ENCODE measurements at regions not wholly inside any gene's neighbourhood (a gene's known extent, or its start where the extent isn't known, plus 50 kb on each side); places are given as distances from the start of the nearest gene placed in this dataset.
"Not testable (repeated sequence)": the region's sequence is repeated elsewhere in the genome, so short reads cannot be mapped to it uniquely, and the experiment has no call there.

GRCh38 chr21:13986996-13987958 lies 223.5 kb downstream of the LIPI start:
- POLR2A ChIA-PET; DNase-seq; H3K4me1 Mint-ChIP-seq (ENCODE audit: low read depth); H3K36me3 Mint-ChIP-seq (ENCODE audit: low read depth); H3K27ac Mint-ChIP-seq; H3K4me3 Mint-ChIP-seq; H3K27me3 Mint-ChIP-seq (ENCODE audit: low read depth); H3K9me3 Mint-ChIP-seq (ENCODE audit: insufficient read depth); CTCF ChIA-PET: not testable (repeated sequence)
- ATAC-seq = peak; percentile 27

GRCh38 chr21:13985865-13986863 lies 224.6 kb downstream of the LIPI start:
- DNase-seq; POLR2A ChIA-PET; H3K4me1 Mint-ChIP-seq (ENCODE audit: low read depth); H3K4me3 Mint-ChIP-seq; H3K27me3 Mint-ChIP-seq (ENCODE audit: low read depth); H3K9me3 Mint-ChIP-seq (ENCODE audit: insufficient read depth); CTCF ChIA-PET; H3K27ac Mint-ChIP-seq; H3K36me3 Mint-ChIP-seq (ENCODE audit: low read depth): not testable (repeated sequence)
- ATAC-seq = peak; percentile 19

GRCh38 chr21:13985137-13985864 lies 225.5 kb downstream of the LIPI start:
- H3K4me1 Mint-ChIP-seq (ENCODE audit: low read depth); H3K36me3 Mint-ChIP-seq (ENCODE audit: low read depth); DNase-seq; H3K4me3 Mint-ChIP-seq; ATAC-seq; CTCF ChIA-PET; POLR2A ChIA-PET; H3K27ac Mint-ChIP-seq; H3K27me3 Mint-ChIP-seq (ENCODE audit: low read depth); H3K9me3 Mint-ChIP-seq (ENCODE audit: insufficient read depth): not testable (repeated sequence)

- ATAC-seq; H3K36me3 Mint-ChIP-seq (ENCODE audit: low read depth); H3K4me3 Mint-ChIP-seq; DNase-seq; H3K9me3 Mint-ChIP-seq (ENCODE audit: insufficient read depth); CTCF ChIA-PET; H3K27ac Mint-ChIP-seq; POLR2A ChIA-PET; H3K4me1 Mint-ChIP-seq (ENCODE audit: low read depth); H3K27me3 Mint-ChIP-seq (ENCODE audit: low read depth): not testable (repeated sequence)
Measured at GRCh38 chr21:13984728-13985127, 226.0 kb downstream of the LIPI start.

GRCh38 chr21:13981176-13982087 lies 229.3 kb downstream of the LIPI start:
- H3K27me3 Mint-ChIP-seq (ENCODE audit: low read depth); H3K36me3 Mint-ChIP-seq (ENCODE audit: low read depth); H3K4me1 Mint-ChIP-seq (ENCODE audit: low read depth); DNase-seq; CTCF ChIA-PET; H3K27ac Mint-ChIP-seq; H3K9me3 Mint-ChIP-seq (ENCODE audit: insufficient read depth); H3K4me3 Mint-ChIP-seq; POLR2A ChIA-PET; ATAC-seq: not testable (repeated sequence)

- ATAC-seq (peak; percentile 91), DNase-seq (peak; percentile 62)
- H3K27ac Mint-ChIP-seq; H3K9me3 Mint-ChIP-seq (ENCODE audit: insufficient read depth); H3K4me1 Mint-ChIP-seq (ENCODE audit: low read depth); POLR2A ChIA-PET; CTCF ChIA-PET; H3K27me3 Mint-ChIP-seq (ENCODE audit: low read depth); H3K36me3 Mint-ChIP-seq (ENCODE audit: low read depth): not testable (repeated sequence)
- peak overlapping the region; percentile 63 for H3K4me3 Mint-ChIP-seq
Measured at GRCh38 chr21:13980115-13980662, 230.6 kb downstream of the LIPI start.

GRCh38 chr21:13979608-13980007 lies 231.1 kb downstream of the LIPI start:
- H3K27me3 Mint-ChIP-seq (ENCODE audit: low read depth); H3K27ac Mint-ChIP-seq: not testable (repeated sequence)

GRCh38 chr21:13974582-13974981 lies 236.2 kb downstream of the LIPI start:
- H3K27me3 Mint-ChIP-seq (ENCODE audit: low read depth); CTCF ChIA-PET; H3K9me3 Mint-ChIP-seq (ENCODE audit: insufficient read depth); H3K4me3 Mint-ChIP-seq; H3K36me3 Mint-ChIP-seq (ENCODE audit: low read depth); POLR2A ChIA-PET; H3K27ac Mint-ChIP-seq; ATAC-seq; H3K4me1 Mint-ChIP-seq (ENCODE audit: low read depth); DNase-seq: not testable (repeated sequence)

More at GRCh38 chr21:13979608-13980007, 231.1 kb downstream of the LIPI start:
- H3K9me3 Mint-ChIP-seq (ENCODE audit: insufficient read depth); H3K4me1 Mint-ChIP-seq (ENCODE audit: low read depth); POLR2A ChIA-PET; DNase-seq; CTCF ChIA-PET; H3K36me3 Mint-ChIP-seq (ENCODE audit: low read depth): not testable (repeated sequence)
- H3K4me3 Mint-ChIP-seq = peak overlapping the region; percentile 63
- ATAC-seq = peak; percentile 25

- DNase-seq; H3K36me3 Mint-ChIP-seq (ENCODE audit: low read depth); CTCF ChIA-PET; H3K27ac Mint-ChIP-seq; H3K27me3 Mint-ChIP-seq (ENCODE audit: low read depth); ATAC-seq; H3K9me3 Mint-ChIP-seq (ENCODE audit: insufficient read depth); POLR2A ChIA-PET; H3K4me1 Mint-ChIP-seq (ENCODE audit: low read depth); H3K4me3 Mint-ChIP-seq: not testable (repeated sequence)
Measured at GRCh38 chr21:13969853-13970252, 240.9 kb downstream of the LIPI start.

GRCh38 chr21:13969002-13969401 lies 241.8 kb downstream of the LIPI start:
- H3K27me3 Mint-ChIP-seq (ENCODE audit: low read depth); H3K9me3 Mint-ChIP-seq (ENCODE audit: insufficient read depth); CTCF ChIA-PET; ATAC-seq; H3K4me1 Mint-ChIP-seq (ENCODE audit: low read depth); H3K4me3 Mint-ChIP-seq; POLR2A ChIA-PET; H3K36me3 Mint-ChIP-seq (ENCODE audit: low read depth); H3K27ac Mint-ChIP-seq; DNase-seq: not testable (repeated sequence)

GRCh38 chr21:13963259-13963658 lies 247.5 kb downstream of the LIPI start:
- CTCF ChIA-PET; H3K27me3 Mint-ChIP-seq (ENCODE audit: low read depth); H3K27ac Mint-ChIP-seq; DNase-seq; ATAC-seq; H3K4me1 Mint-ChIP-seq (ENCODE audit: low read depth); H3K36me3 Mint-ChIP-seq (ENCODE audit: low read depth); POLR2A ChIA-PET; H3K4me3 Mint-ChIP-seq; H3K9me3 Mint-ChIP-seq (ENCODE audit: insufficient read depth): not testable (repeated sequence)
